Natural killer cell (primary cell): ENCODE measurements at regions not wholly inside any gene's neighbourhood (a gene's known extent, or its start where the extent isn't known, plus 50 kb on each side); places are given as distances from the start of the nearest gene placed in this dataset.

ENCODE experiments used
- ATAC-seq, 3 donors: fragments of 150-1000 bp in 2 of 3; fragments of 200-7000 bp in 1 of 3; cut with Tn5 transposase; 1 replicate in 1 of 3; 2 replicates in 2 of 3; pipeline ENCODE4 v1.10.0; 2021; ENCODE audit warnings: mild to moderate bottlenecking in 2 of 3, moderate library complexity in 2 of 3
- DNase-seq, 2 donors: peaks; one replicate each; pipeline versions ENCODE4 v3.0.0 to v3.0.0-alpha.2; 2013 to 2021; ENCODE audit warnings: mixed read lengths in 1 of 2
- H3K27ac ChIP-seq: one replicate; pipeline ENCODE4 v1.5.1; 2013; ENCODE audit warnings: mild to moderate bottlenecking, low read length
- H3K27me3 ChIP-seq: one replicate; pipeline ENCODE4 v1.6.1; 2013; ENCODE audit warnings: low read length; ENCODE audit not compliant: control insufficient read depth, insufficient read depth
- H3K36me3 ChIP-seq: one replicate; pipeline ENCODE4 v1.6.1; 2013; ENCODE audit warnings: low read length; ENCODE audit not compliant: control insufficient read depth, insufficient read depth
- H3K4me1 ChIP-seq: one replicate; pipeline ENCODE4 v1.6.1; 2013; ENCODE audit warnings: low read length; ENCODE audit not compliant: control insufficient read depth, insufficient read depth
- H3K4me3 ChIP-seq: one replicate; pipeline ENCODE4 v1.5.1; 2013; ENCODE audit warnings: low read length
- H3K9me3 ChIP-seq: one replicate; pipeline ENCODE4 v1.6.1; 2013; ENCODE audit warnings: low read length; ENCODE audit not compliant: control insufficient read depth, insufficient read depth
- H3K27ac Mint-ChIP-seq, 2 donors: one replicate each; pipeline ENCODE4 v1.8.0; 2022; ENCODE audit warnings: mild to moderate bottlenecking in 2 of 2, mixed read lengths in 2 of 2, moderate library complexity in 1 of 2
- H3K27me3 Mint-ChIP-seq, 2 donors: one replicate each; pipeline ENCODE4 v1.8.0; 2022; ENCODE audit warnings: low read depth in 2 of 2, mixed read lengths in 2 of 2
- H3K36me3 Mint-ChIP-seq: one replicate; pipeline ENCODE4 v1.8.0; 2022; ENCODE audit warnings: mixed read lengths
- H3K4me1 Mint-ChIP-seq, 2 donors: one replicate each; pipeline ENCODE4 v1.8.0; 2022; ENCODE audit warnings: mixed read lengths in 2 of 2
- H3K4me3 Mint-ChIP-seq: one replicate; pipeline ENCODE4 v1.8.0; 2022; ENCODE audit warnings: mild to moderate bottlenecking, moderate library complexity, mixed read lengths
- H3K9me3 Mint-ChIP-seq, 2 donors: one replicate each; pipeline ENCODE4 v1.8.0; 2022; ENCODE audit warnings: mixed read lengths in 2 of 2
- CTCF ChIP-seq: fragments of 200-600 bp; IDR thresholded peaks from one replicate; pipeline ENCODE4 v1.8.0; 2022; ENCODE audit warnings: antibody characterized with exemption
- WGBS: methylation state at CpG from one replicate; pipeline ENCODE4 v1.1.7; 2013; ENCODE audit warnings: missing lambda C conversion rate; ENCODE audit not compliant: insufficient coverage; 5-methylcytosine and 5-hydroxymethylcytosine counted together
- intact Hi-C: fragments of 100-400 bp; cut with micrococcal nuclease; formaldehyde crosslinking; loops from one replicate; pipeline ENCODE4 v1.14.2; 2022

- Histone ChIP-seq H3K27ac (no peak overlapping the region), H3K36me3 (no peaks in the 10 kb centered on the region), H3K27me3 (no peaks in the 10 kb centered on the region), H3K9me3 (no peaks in the 10 kb centered on the region), H3K4me3 (no peak overlapping the region), H3K4me1 (no peaks in the 10 kb centered on the region)
- Mint-ChIP-seq H3K9me3 (no peaks in the 10 kb centered on the region), H3K27ac (no peak overlapping the region), H3K4me3 (no peak overlapping the region), H3K36me3 (no peaks in the 10 kb centered on the region), H3K4me1 (no peaks in the 10 kb centered on the region), H3K27me3 (no peaks in the 10 kb centered on the region)
- intact Hi-C loops: no loop called here
- no peak for DNase-seq
- ATAC-seq: no peak
- TF ChIP-seq CTCF: no peak
- 72% methylated on average over 3 of the region's 6 CpGs for WGBS
These were observed 227.2 kb upstream of the FAM3C start for GRCh38 chr7:121623130-121623872.

- Mint-ChIP-seq H3K27me3 (peaks cover 3 to 6% of the 10 kb centered on the region in 2 donors), H3K36me3 (no peaks in the 10 kb centered on the region), H3K9me3 (peaks cover 0 to 4% of the 10 kb centered on the region in 2 donors), H3K27ac (no peak overlapping the region), H3K4me1 (no peaks in the 10 kb centered on the region), H3K4me3 (no peak overlapping the region)
- Histone ChIP-seq H3K9me3 (no peaks in the 10 kb centered on the region), H3K36me3 (no peaks in the 10 kb centered on the region), H3K4me1 (no peaks in the 10 kb centered on the region), H3K27me3 (no peaks in the 10 kb centered on the region), H3K4me3 (no peak overlapping the region), H3K27ac (no peak overlapping the region)
- no peak for ATAC-seq
- DNase-seq: no peak
- intact Hi-C loops: no loop called here
- no CpG with 5 or more reads among the region's 4 CpGs for WGBS
- TF ChIP-seq CTCF: no peak
These were observed 225.8 kb upstream of the FAM3C start for GRCh38 chr7:121621937-121622336.

- Mint-ChIP-seq H3K36me3 (no peaks in the 10 kb centered on the region), H3K4me3 (no peak overlapping the region), H3K27ac (no peak overlapping the region), H3K9me3 (peaks cover 0 to 4% of the 10 kb centered on the region in 2 donors), H3K4me1 (no peaks in the 10 kb centered on the region), H3K27me3 (peaks cover 3 to 6% of the 10 kb centered on the region in 2 donors)
- no peaks in the 10 kb centered on the region for H3K36me3 ChIP-seq
- H3K4me1 ChIP-seq: no peaks in the 10 kb centered on the region
- no peak for TF ChIP-seq CTCF
- ATAC-seq (no peak), DNase-seq (no peak)
- WGBS: 82% methylated on average over 9 of the region's 11 CpGs
- H3K4me3 ChIP-seq: no peak overlapping the region
- no peak overlapping the region for H3K27ac ChIP-seq
- no peaks in the 10 kb centered on the region for H3K9me3 ChIP-seq
- H3K27me3 ChIP-seq: no peaks in the 10 kb centered on the region
- intact Hi-C loops: no loop called here
These were observed 225.0 kb upstream of the FAM3C start for GRCh38 chr7:121620953-121621606.
